Caco-2 (cell line): ENCODE measurements at regions not wholly inside any gene's neighbourhood (a gene's known extent, or its start where the extent isn't known, plus 50 kb on each side); places are given as distances from the start of the nearest gene placed in this dataset.

Experiments
- BruUV-seq: library from RNA; stranded (reverse); fragments of 400-500 nt; replicated peaks from 2 replicates; lab custom pipeline; 2021; lab: Mats Ljungman, UMichigan
- CTCF ChIA-PET: fragments of 300-600 bp; sonication (Branson Sonifier 250); formaldehyde crosslinking; loops from one replicate; lab custom pipeline; 2022; ENCODE audit warnings: antibody characterized with exemption; lab: Charles Lee
- POLR2A ChIA-PET: fragments of 300-600 bp; sonication (Branson Sonifier 250); formaldehyde crosslinking; loops from one replicate; lab custom pipeline; 2022; ENCODE audit warnings: antibody characterized with exemption; lab: Charles Lee
- DNase-seq, 2 experiments: peaks; one replicate each; pipeline versions ENCODE4 v3.0.0 to v3.0.0-alpha.2; 2020 to 2022
- H3K27me3 ChIP-seq: replicated peaks from 2 replicates; pipeline ENCODE4 v1.6.0; 2011; ENCODE audit warnings: low read length; ENCODE audit not compliant: control insufficient read depth, insufficient read depth
- H3K36me3 ChIP-seq: 2 replicates; pipeline ENCODE4 v1.5.1; 2011; ENCODE audit warnings: low read length; ENCODE audit not compliant: control insufficient read depth, insufficient read depth
- H3K4me1 ChIP-seq: fragments of 250-450 bp; sonication (Bioruptor Pico); 2 replicates; pipeline ENCODE4 v1.5.1; 2020; ENCODE audit warnings: mild to moderate bottlenecking
- H3K4me3 ChIP-seq: 2 replicates; pipeline ENCODE4 v1.5.1; 2011; ENCODE audit warnings: low read depth, mild to moderate bottlenecking, control low read depth, low read length
- H3K9me3 ChIP-seq: fragments of 250-450 bp; sonication (Bioruptor Pico); 2 replicates; pipeline ENCODE4 v1.5.1; 2020; ENCODE audit warnings: mild to moderate bottlenecking, moderate library complexity
- H3K27ac Mint-ChIP-seq: one replicate; pipeline ENCODE4 v1.8.0; 2022; ENCODE audit warnings: mixed read lengths; ENCODE audit not compliant: unreplicated experiment
- H3K27me3 Mint-ChIP-seq: one replicate; pipeline ENCODE4 v1.8.0; 2022; ENCODE audit warnings: mixed read lengths; ENCODE audit not compliant: insufficient read depth, unreplicated experiment
- H3K36me3 Mint-ChIP-seq: one replicate; pipeline ENCODE4 v1.8.0; 2022; ENCODE audit warnings: mild to moderate bottlenecking, mixed read lengths; ENCODE audit not compliant: insufficient read depth, unreplicated experiment
- H3K4me1 Mint-ChIP-seq: one replicate; pipeline ENCODE4 v1.8.0; 2022; ENCODE audit warnings: low read depth, mixed read lengths; ENCODE audit not compliant: unreplicated experiment
- H3K4me3 Mint-ChIP-seq: one replicate; pipeline ENCODE4 v1.8.0; 2022; ENCODE audit warnings: mild to moderate bottlenecking, moderate library complexity, mixed read lengths; ENCODE audit not compliant: unreplicated experiment
- H3K9me3 Mint-ChIP-seq: one replicate; pipeline ENCODE4 v1.8.0; 2022; ENCODE audit warnings: mixed read lengths; ENCODE audit not compliant: unreplicated experiment
- CTCF ChIP-seq, 2 experiments: fragments of 200-600 bp in 1 of 2; IDR thresholded peaks; 1 replicate in 1 of 2; 2 replicates in 1 of 2; pipeline versions ENCODE4 v1.5.1 to v1.8.0; 2011 to 2022; ENCODE audit warnings: antibody characterized with exemption in 1 of 2, control low read depth in 1 of 2, inconsistent platforms in 1 of 2, low read depth in 1 of 2, low read length in 1 of 2, mild to moderate bottlenecking in 1 of 2, moderate library complexity in 1 of 2; ENCODE audit not compliant: insufficient read depth in 1 of 2, severe bottlenecking in 1 of 2, unreplicated experiment in 1 of 2
- intact Hi-C: fragments of 100-400 bp; cut with micrococcal nuclease; formaldehyde crosslinking; loops from one replicate; pipeline ENCODE4 v1.10.0; 2022; ENCODE audit not compliant: unreplicated experiment

- no peaks in the 10 kb centered on the region for H3K36me3 ChIP-seq
- BruUV-seq = no TSS peak
- Mint-ChIP-seq H3K27me3 (no peaks in the 10 kb centered on the region), H3K9me3 (no peaks in the 10 kb centered on the region), H3K4me3 (no peak overlapping the region), H3K36me3 (no peaks in the 10 kb centered on the region), H3K27ac (peak overlapping the region; percentile 8), H3K4me1 (no peaks in the 10 kb centered on the region)
- CTCF ChIA-PET = no interaction called here
- intact Hi-C loops = no loop called here
- H3K4me3 ChIP-seq = no peak overlapping the region
- POLR2A ChIA-PET = no interaction called here
- H3K27me3 ChIP-seq = no peaks in the 10 kb centered on the region
- H3K4me1 ChIP-seq = no peaks in the 10 kb centered on the region
- no peak for TF ChIP-seq CTCF (IDR thresholded peaks at IDR 0.05; ENCODE audit: insufficient read depth in 1 of 2, low read depth in 1 of 2, low read length in 1 of 2, severe bottlenecking in 1 of 2, unreplicated experiment in 1 of 2)
- no peaks in the 10 kb centered on the region for H3K9me3 ChIP-seq
- no peak for DNase-seq
Measured at GRCh38 chr7:65250216-65250615, 123.4 kb upstream of the ZNF92 start.

- no peaks in the 10 kb centered on the region for H3K4me1 ChIP-seq
- POLR2A ChIA-PET = interaction anchor here (0.6 kb wide), 1 partner anchor 221 kb away, joined by 13 read pairs; no protein-coding TSS in a partner anchor
- CTCF ChIA-PET = no interaction called here
- no peaks in the 10 kb centered on the region for H3K9me3 ChIP-seq
- H3K36me3 Mint-ChIP-seq = no peaks in the 10 kb centered on the region
- no peak for DNase-seq
- intact Hi-C loops = no loop called here
- H3K4me1 Mint-ChIP-seq = no peaks in the 10 kb centered on the region
- H3K9me3 Mint-ChIP-seq = no peaks in the 10 kb centered on the region
- no peaks in the 10 kb centered on the region for H3K36me3 ChIP-seq
- no peaks in the 10 kb centered on the region for H3K27me3 Mint-ChIP-seq
- no TSS peak for BruUV-seq
- H3K4me3 ChIP-seq = no peak overlapping the region
- no peaks in the 10 kb centered on the region for H3K27me3 ChIP-seq
- no peak overlapping the region for H3K27ac Mint-ChIP-seq
- TF ChIP-seq CTCF (IDR thresholded peaks at IDR 0.05; ENCODE audit: insufficient read depth in 1 of 2, low read depth in 1 of 2, low read length in 1 of 2, severe bottlenecking in 1 of 2, unreplicated experiment in 1 of 2) = no peak
- no peak overlapping the region for H3K4me3 Mint-ChIP-seq
Measured at GRCh38 chr7:65247491-65247890, 126.2 kb upstream of the ZNF92 start.

GRCh38 chr7:65239707-65240352 is 133.8 kb upstream of the ZNF92 start:
- H3K27me3 ChIP-seq = no peaks in the 10 kb centered on the region
- peak in 1 of 2 experiments; percentile 49 for DNase-seq
- no peaks in the 10 kb centered on the region for H3K36me3 Mint-ChIP-seq
- no peaks in the 10 kb centered on the region for H3K4me1 ChIP-seq
- no peaks in the 10 kb centered on the region for H3K4me1 Mint-ChIP-seq
- no peaks in the 10 kb centered on the region for H3K36me3 ChIP-seq
- no peak for TF ChIP-seq CTCF (IDR thresholded peaks at IDR 0.05; ENCODE audit: insufficient read depth in 1 of 2, low read depth in 1 of 2, low read length in 1 of 2, severe bottlenecking in 1 of 2, unreplicated experiment in 1 of 2)
- no peaks in the 10 kb centered on the region for H3K27me3 Mint-ChIP-seq
- intact Hi-C loops = no loop called here
- no TSS peak for BruUV-seq
- H3K4me3 ChIP-seq = peak overlapping the region; percentile 51
- ChIA-PET CTCF (no interaction called here), POLR2A (no interaction called here)
- no peaks in the 10 kb centered on the region for H3K9me3 Mint-ChIP-seq
- peak overlapping the region; percentile 74 for H3K4me3 Mint-ChIP-seq
- H3K27ac Mint-ChIP-seq = no peak overlapping the region
- no peaks in the 10 kb centered on the region for H3K9me3 ChIP-seq
